ENCODE measurements at regions not wholly inside any gene's neighbourhood (a gene's known extent, or its start where the extent isn't known, plus 50 kb on each side); places are given as distances from the start of the nearest gene placed in this dataset.

GRCh38 chr2:155830817-155831579 is 501.5 kb downstream of the NR4A2 start:
- Histone ChIP-seq H3K27ac (no peak overlapping the region), H3K4me3 (no peak overlapping the region), H3K9me3 (no peaks in the 10 kb centered on the region), H3K4me1 (no peaks in the 10 kb centered on the region), H3K27me3 (no peaks in the 10 kb centered on the region), H3K36me3 (no peaks in the 10 kb centered on the region)
- 43 to 66% methylated on average over 4 of the region's 4 CpGs for WGBS, 2 donors (ENCODE audit: low coverage in 1 of 2)
- TF ChIP-seq CTCF (IDR thresholded peaks at IDR 0.05) = no peak
- no peak for TF ChIP-seq EP300 (IDR thresholded peaks at IDR 0.05)
- TF ChIP-seq POLR2A (IDR thresholded peaks at IDR 0.05) = no peak
- TF ChIP-seq POLR2AphosphoS5 (IDR thresholded peaks at IDR 0.05) = no peak
- no peak for ATAC-seq

GRCh38 chr2:155830351-155830750 is 502.2 kb downstream of the NR4A2 start:
- H3K9me3 ChIP-seq = no peaks in the 10 kb centered on the region
- H3K4me1 ChIP-seq = no peaks in the 10 kb centered on the region
- ATAC-seq = no peak
- no peaks in the 10 kb centered on the region for H3K36me3 ChIP-seq
- no peak for TF ChIP-seq POLR2AphosphoS5 (IDR thresholded peaks at IDR 0.05)
- no peak for TF ChIP-seq EP300 (IDR thresholded peaks at IDR 0.05)
- no peak for TF ChIP-seq POLR2A (IDR thresholded peaks at IDR 0.05)
- no peak for TF ChIP-seq CTCF (IDR thresholded peaks at IDR 0.05)
- H3K4me3 ChIP-seq = no peak overlapping the region
- no peak overlapping the region for H3K27ac ChIP-seq
- no peaks in the 10 kb centered on the region for H3K27me3 ChIP-seq
- WGBS, 2 donors (ENCODE audit: low coverage in 1 of 2) = 76 to 79% methylated on average over 5 of the region's 5 CpGs

- H3K4me3 ChIP-seq = no peak overlapping the region
- no peak overlapping the region for H3K27ac ChIP-seq
- no peak for TF ChIP-seq CTCF (IDR thresholded peaks at IDR 0.05)
- no peak for TF ChIP-seq EP300 (IDR thresholded peaks at IDR 0.05)
- no peak for TF ChIP-seq POLR2A (IDR thresholded peaks at IDR 0.05)
- no peak for TF ChIP-seq POLR2AphosphoS5 (IDR thresholded peaks at IDR 0.05)
- H3K4me1 ChIP-seq = no peaks in the 10 kb centered on the region
- ATAC-seq = no peak
- no peaks in the 10 kb centered on the region for H3K27me3 ChIP-seq
- H3K36me3 ChIP-seq = no peaks in the 10 kb centered on the region
- 43 to 76% methylated on average over 2 of the region's 2 CpGs for WGBS, 2 donors (ENCODE audit: low coverage in 1 of 2)
- H3K9me3 ChIP-seq = no peaks in the 10 kb centered on the region
Observed at GRCh38 chr2:155825876-155826275, 506.6 kb downstream of the NR4A2 start.

- H3K4me3 ChIP-seq = no peak overlapping the region
- TF ChIP-seq EP300 (IDR thresholded peaks at IDR 0.05) = no peak
- no peak overlapping the region for H3K27ac ChIP-seq
- H3K4me1 ChIP-seq = no peaks in the 10 kb centered on the region
- no peak for ATAC-seq
- H3K9me3 ChIP-seq = peaks cover 0 to 10% (median 0%) of the 10 kb centered on the region in 3 donors
- no peaks in the 10 kb centered on the region for H3K36me3 ChIP-seq
- no peaks in the 10 kb centered on the region for H3K27me3 ChIP-seq
Observed at GRCh38 chr2:155815851-155816250, 516.7 kb downstream of the NR4A2 start.

- WGBS, 2 donors (ENCODE audit: low coverage in 1 of 2) = 40% methylated on average over 1 of the region's 1 CpG; no CpG with 5 or more reads in 1 of the 2 donors
- H3K27ac ChIP-seq = no peak overlapping the region
- H3K27me3 ChIP-seq = no peaks in the 10 kb centered on the region
- H3K36me3 ChIP-seq = no peaks in the 10 kb centered on the region
- H3K9me3 ChIP-seq = peaks cover 0 to 10% (median 0%) of the 10 kb centered on the region in 3 donors
- H3K4me3 ChIP-seq = no peak overlapping the region
- TF ChIP-seq CTCF (IDR thresholded peaks at IDR 0.05) (no peak), EP300 (IDR thresholded peaks at IDR 0.05) (no peak), POLR2AphosphoS5 (IDR thresholded peaks at IDR 0.05) (no peak), POLR2A (IDR thresholded peaks at IDR 0.05) (no peak)
- ATAC-seq = no peak
- no peaks in the 10 kb centered on the region for H3K4me1 ChIP-seq
Observed at GRCh38 chr2:155815275-155815674, 517.2 kb downstream of the NR4A2 start.

All from gastroesophageal sphincter (tissue), 4 donors.